ENCODE measurements at regions not wholly inside any gene's neighbourhood (a gene's known extent, or its start where the extent isn't known, plus 50 kb on each side); places are given as distances from the start of the nearest gene placed in this dataset.

GRCh38 chr15:101541501-101542292 is 52.2 kb upstream of the PCSK6 start:
- TF ChIP-seq ZNF274 (IDR thresholded peaks at IDR 0.05; ENCODE audit: low read depth, low read length): no peak
- TF ChIP-seq SUZ12 (IDR thresholded peaks at IDR 0.05; ENCODE audit: extremely low read depth, insufficient read depth, insufficient read length): no peak
